PC-3 (cell line): ENCODE measurements at regions not wholly inside any gene's neighbourhood (a gene's known extent, or its start where the extent isn't known, plus 50 kb on each side); places are given as distances from the start of the nearest gene placed in this dataset.
A peak's percentile ranks its signal among the peaks of the same experiment; 100 is the strongest.

ENCODE experiments used
- ATAC-seq: fragments of 200-7000 bp; cut with Tn5 transposase; 2 replicates; pipeline ENCODE4 v1.9.1; 2020; ENCODE audit warnings: mild to moderate bottlenecking, moderate library complexity
- BruUV-seq: library from RNA; stranded (reverse); fragments of 400-500 nt; replicated peaks from 2 replicates; lab custom pipeline; 2021; lab: Mats Ljungman, UMichigan
- CTCF ChIA-PET: fragments of 300-600 bp; sonication (Branson Sonifier 250); formaldehyde crosslinking; loops from one replicate; lab custom pipeline; 2022; ENCODE audit warnings: antibody characterized with exemption; lab: Charles Lee
- POLR2A ChIA-PET: fragments of 300-600 bp; sonication (Branson Sonifier 250); formaldehyde crosslinking; loops from one replicate; lab custom pipeline; 2022; ENCODE audit warnings: antibody characterized with exemption; ENCODE audit not compliant: unreplicated experiment; lab: Charles Lee
- DNase-seq: peaks from one replicate; pipeline ENCODE4 v3.0.0-alpha.2; 2015
- H2AFZ ChIP-seq: fragments of 300-600 bp; sonication (generic); 2 replicates; pipeline ENCODE4 v1.6.0; 2016; ENCODE audit warnings: antibody characterized with exemption, low read length
- H3F3A ChIP-seq: fragments of 300-600 bp; sonication (generic); one replicate; pipeline ENCODE4 v1.6.0; 2017; ENCODE audit warnings: antibody characterized with exemption, low read length, control low read depth, mild to moderate bottlenecking; ENCODE audit not compliant: unreplicated experiment
- H3K27ac ChIP-seq: fragments of 300-600 bp; sonication (generic); 2 replicates; pipeline ENCODE4 v1.5.1; 2016; ENCODE audit warnings: mild to moderate bottlenecking, low read length
- H3K27me3 ChIP-seq: fragments of 300-600 bp; sonication (generic); 2 replicates; pipeline ENCODE4 v1.6.1; 2016; ENCODE audit warnings: low read length, mixed read lengths
- H3K36me3 ChIP-seq: fragments of 300-600 bp; sonication (generic); 2 replicates; pipeline ENCODE4 v1.6.1; 2016; ENCODE audit warnings: low read depth, mixed run types, low read length, mixed read lengths
- H3K4me1 ChIP-seq: fragments of 300-600 bp; sonication (generic); 2 replicates; pipeline ENCODE4 v1.5.1; 2016; ENCODE audit warnings: low read length; ENCODE audit not compliant: insufficient read depth
- H3K4me2 ChIP-seq: fragments of 300-600 bp; sonication (generic); 2 replicates; pipeline ENCODE4 v1.6.0; 2016; ENCODE audit warnings: low read length
- H3K4me3 ChIP-seq: fragments of 300-600 bp; sonication (generic); 2 replicates; pipeline ENCODE4 v1.5.1; 2016; ENCODE audit warnings: mild to moderate bottlenecking, low read length, mixed read lengths
- H3K79me2 ChIP-seq: fragments of 300-600 bp; sonication (generic); 2 replicates; pipeline ENCODE4 v1.6.1; 2017; ENCODE audit warnings: low read length, mixed read lengths
- H3K9ac ChIP-seq: fragments of 300-600 bp; sonication (generic); 2 replicates; pipeline ENCODE4 v1.6.0; 2016; ENCODE audit warnings: mild to moderate bottlenecking, low read length
- H3K9me2 ChIP-seq: fragments of 300-600 bp; sonication (generic); replicated peaks from 2 replicates; pipeline ENCODE4 v1.6.1; 2016; ENCODE audit warnings: mixed run types, low read length, mixed read lengths
- H3K9me3 ChIP-seq: fragments of 300-600 bp; sonication (generic); 2 replicates; pipeline ENCODE4 v1.6.1; 2016; ENCODE audit warnings: low read length, mixed read lengths
- H4K20me1 ChIP-seq: fragments of 300-600 bp; sonication (generic); 2 replicates; pipeline ENCODE4 v1.6.1; 2016; ENCODE audit warnings: low read length, mixed read lengths
- EZH2 ChIP-seq: fragments of 300-600 bp; sonication (generic); IDR thresholded peaks from one replicate; pipeline ENCODE4 v1.6.1; 2017; ENCODE audit warnings: antibody characterized with exemption, mild to moderate bottlenecking, low read length; ENCODE audit not compliant: unreplicated experiment
- EZH2phosphoT487 ChIP-seq: fragments of 300-600 bp; sonication (generic); IDR thresholded peaks from 2 replicates; pipeline ENCODE4 v1.6.1; 2018; ENCODE audit warnings: mild to moderate bottlenecking, antibody characterized with exemption, low read length, borderline replicate concordance
- intact Hi-C: fragments of 100-400 bp; cut with micrococcal nuclease; formaldehyde crosslinking; loops from 2 replicates; pipeline ENCODE4 v1.9.0; 2023
- TF ChIP-seq, protein P1 (sequence below): fragments of 300-600 bp; sonication (generic); conservative IDR thresholded peaks from 2 replicates; pipeline ENCODE4 v1.5.1; 2017; ENCODE audit warnings: antibody characterized with exemption, low read depth, mild to moderate bottlenecking, low read length

DNA sequence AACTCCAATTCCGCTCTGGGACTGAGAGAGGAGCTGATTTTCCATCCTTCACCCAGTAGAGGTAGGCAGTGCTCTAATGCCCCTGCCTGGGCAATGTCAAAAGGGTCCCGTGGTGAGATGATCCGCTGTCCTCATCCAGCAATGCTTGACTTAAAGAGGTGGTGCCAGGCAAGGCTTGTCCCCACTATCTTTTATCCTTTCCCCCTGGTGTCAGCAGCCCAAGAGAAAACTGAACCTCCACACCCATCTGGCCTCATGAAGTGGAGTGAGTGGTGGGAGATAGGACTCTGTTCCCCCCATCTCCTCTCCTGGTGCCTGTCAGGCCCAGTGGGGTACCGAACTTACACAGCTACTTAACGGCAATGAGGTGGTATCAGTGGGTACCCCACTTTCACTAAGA lies 107.1 kb downstream of the ABHD5 start:
- H3K4me1 ChIP-seq: peaks cover 24% of the 10 kb centered on the region
- CTCF ChIA-PET: no interaction called here
- POLR2A ChIA-PET: no interaction called here

GRCh38 chr3:43810797-43811196 lies 120.1 kb downstream of the ABHD5 start:
- Histone ChIP-seq H3K27ac (no peak overlapping the region), H3F3A (no peaks in the 10 kb centered on the region), H2AFZ (0 out of 2 replicates have a peak overlapping the region, but pooled peaks have one; percentile 36), H4K20me1 (no peaks in the 10 kb centered on the region), H3K9ac (no peak overlapping the region), H3K9me2 (no peaks in the 10 kb centered on the region; the same call in 1 of the 2 replicates), H3K4me2 (no peak overlapping the region), H3K4me1 (peaks cover 5% of the 10 kb centered on the region; the same call in 1 of the 2 replicates), H3K36me3 (no peaks in the 10 kb centered on the region), H3K27me3 (no peaks in the 10 kb centered on the region), H3K79me2 (no peaks in the 10 kb centered on the region), H3K4me3 (no peak overlapping the region), H3K9me3 (no peaks in the 10 kb centered on the region)
- CTCF ChIA-PET: no interaction called here
- peak; percentile 18; the same call in 1 of the 2 replicates for ATAC-seq
- intact Hi-C loops: no loop called here
- POLR2A ChIA-PET: no interaction called here
- no TSS peak for BruUV-seq
- TF ChIP-seq, protein P1, sequence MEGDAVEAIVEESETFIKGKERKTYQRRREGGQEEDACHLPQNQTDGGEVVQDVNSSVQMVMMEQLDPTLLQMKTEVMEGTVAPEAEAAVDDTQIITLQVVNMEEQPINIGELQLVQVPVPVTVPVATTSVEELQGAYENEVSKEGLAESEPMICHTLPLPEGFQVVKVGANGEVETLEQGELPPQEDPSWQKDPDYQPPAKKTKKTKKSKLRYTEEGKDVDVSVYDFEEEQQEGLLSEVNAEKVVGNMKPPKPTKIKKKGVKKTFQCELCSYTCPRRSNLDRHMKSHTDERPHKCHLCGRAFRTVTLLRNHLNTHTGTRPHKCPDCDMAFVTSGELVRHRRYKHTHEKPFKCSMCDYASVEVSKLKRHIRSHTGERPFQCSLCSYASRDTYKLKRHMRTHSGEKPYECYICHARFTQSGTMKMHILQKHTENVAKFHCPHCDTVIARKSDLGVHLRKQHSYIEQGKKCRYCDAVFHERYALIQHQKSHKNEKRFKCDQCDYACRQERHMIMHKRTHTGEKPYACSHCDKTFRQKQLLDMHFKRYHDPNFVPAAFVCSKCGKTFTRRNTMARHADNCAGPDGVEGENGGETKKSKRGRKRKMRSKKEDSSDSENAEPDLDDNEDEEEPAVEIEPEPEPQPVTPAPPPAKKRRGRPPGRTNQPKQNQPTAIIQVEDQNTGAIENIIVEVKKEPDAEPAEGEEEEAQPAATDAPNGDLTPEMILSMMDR: no peak
- peak; percentile 26 for DNase-seq

More for the DNA sequence above, 107.1 kb downstream of the ABHD5 start:
- Histone ChIP-seq H4K20me1 (no peaks in the 10 kb centered on the region), H3K9me2 (no peaks in the 10 kb centered on the region), H2AFZ (no peak overlapping the region), H3K27ac (no peak overlapping the region), H3K79me2 (no peaks in the 10 kb centered on the region), H3K4me2 (no peak overlapping the region), H3K36me3 (no peaks in the 10 kb centered on the region), H3K4me3 (no peak overlapping the region), H3K9ac (no peak overlapping the region), H3K9me3 (no peaks in the 10 kb centered on the region), H3K27me3 (no peaks in the 10 kb centered on the region), H3F3A (no peaks in the 10 kb centered on the region)
- no TSS peak for BruUV-seq
- TF ChIP-seq EZH2phosphoT487 (no peak), EZH2 (no peak)
- TF ChIP-seq, protein P1: no peak
- DNase-seq (no peak), ATAC-seq (no peak)
- intact Hi-C loops: no loop called here

DNA sequence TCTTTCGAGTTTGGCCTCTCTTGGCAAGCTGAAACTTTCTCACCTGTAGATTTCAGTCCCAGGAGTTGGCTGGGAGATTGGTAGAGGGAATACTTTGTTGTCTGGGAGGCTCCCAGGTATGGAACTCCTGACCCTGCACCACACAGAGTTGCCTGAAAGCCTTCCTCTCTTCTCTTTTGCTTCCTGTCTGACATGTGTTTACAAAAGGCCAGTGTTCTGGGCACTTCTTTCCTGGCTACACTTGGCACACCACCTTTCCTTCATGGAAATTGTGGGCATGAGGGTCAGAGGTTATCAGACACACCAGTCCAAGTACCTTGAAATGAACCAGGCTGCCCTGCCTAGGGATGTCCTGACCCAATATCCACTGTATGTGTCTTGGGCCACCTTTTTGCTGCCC lies 123.7 kb downstream of the ABHD5 start:
- H3K9ac ChIP-seq: no peak overlapping the region
- no peaks in the 10 kb centered on the region for H3K36me3 ChIP-seq
- no peaks in the 10 kb centered on the region; the same call in 1 of the 2 replicates for H3K9me2 ChIP-seq
- CTCF ChIA-PET: no interaction called here
- no peak overlapping the region for H3K4me2 ChIP-seq
- POLR2A ChIA-PET: no interaction called here
- DNase-seq: no peak
- no peak overlapping the region for H3K27ac ChIP-seq
- no peaks in the 10 kb centered on the region for H3K27me3 ChIP-seq
- no peaks in the 10 kb centered on the region for H3F3A ChIP-seq
- TF ChIP-seq EZH2 (no peak), EZH2phosphoT487 (no peak)
- TF ChIP-seq, protein P1: no peak
- no TSS peak for BruUV-seq
- H3K79me2 ChIP-seq: no peaks in the 10 kb centered on the region
- intact Hi-C loops: no loop called here
- H2AFZ ChIP-seq: no peak overlapping the region
- no peaks in the 10 kb centered on the region for H4K20me1 ChIP-seq
- no peak for ATAC-seq
- peaks cover 5% of the 10 kb centered on the region; the same call in 1 of the 2 replicates for H3K4me1 ChIP-seq
- no peak overlapping the region for H3K4me3 ChIP-seq
- no peaks in the 10 kb centered on the region for H3K9me3 ChIP-seq
